ENCODE measurements at regions not wholly inside any gene's neighbourhood (a gene's known extent, or its start where the extent isn't known, plus 50 kb on each side); places are given as distances from the start of the nearest gene placed in this dataset.

DNA sequence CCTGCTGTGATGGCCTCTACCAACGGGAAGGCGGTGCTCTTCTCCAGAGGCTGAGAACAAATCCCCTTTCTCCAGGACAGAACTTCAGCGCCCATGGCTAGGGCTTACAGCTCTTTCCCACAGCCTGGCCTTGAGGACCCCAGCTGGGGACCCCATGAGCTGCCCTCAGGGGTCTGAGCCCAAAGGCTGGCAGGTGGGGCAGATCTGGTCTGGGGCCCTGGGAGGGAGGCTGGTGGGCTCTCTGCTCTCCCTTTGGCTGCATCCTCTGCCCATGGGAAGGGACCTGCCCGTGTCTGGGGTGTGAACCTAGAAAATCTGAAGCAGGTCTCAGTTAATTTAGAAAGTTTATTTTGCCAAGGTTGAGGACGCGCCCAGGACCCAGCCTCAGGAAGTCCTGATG lies 322.1 kb downstream of the ADGRD1 start:
- TF ChIP-seq, protein P1, sequence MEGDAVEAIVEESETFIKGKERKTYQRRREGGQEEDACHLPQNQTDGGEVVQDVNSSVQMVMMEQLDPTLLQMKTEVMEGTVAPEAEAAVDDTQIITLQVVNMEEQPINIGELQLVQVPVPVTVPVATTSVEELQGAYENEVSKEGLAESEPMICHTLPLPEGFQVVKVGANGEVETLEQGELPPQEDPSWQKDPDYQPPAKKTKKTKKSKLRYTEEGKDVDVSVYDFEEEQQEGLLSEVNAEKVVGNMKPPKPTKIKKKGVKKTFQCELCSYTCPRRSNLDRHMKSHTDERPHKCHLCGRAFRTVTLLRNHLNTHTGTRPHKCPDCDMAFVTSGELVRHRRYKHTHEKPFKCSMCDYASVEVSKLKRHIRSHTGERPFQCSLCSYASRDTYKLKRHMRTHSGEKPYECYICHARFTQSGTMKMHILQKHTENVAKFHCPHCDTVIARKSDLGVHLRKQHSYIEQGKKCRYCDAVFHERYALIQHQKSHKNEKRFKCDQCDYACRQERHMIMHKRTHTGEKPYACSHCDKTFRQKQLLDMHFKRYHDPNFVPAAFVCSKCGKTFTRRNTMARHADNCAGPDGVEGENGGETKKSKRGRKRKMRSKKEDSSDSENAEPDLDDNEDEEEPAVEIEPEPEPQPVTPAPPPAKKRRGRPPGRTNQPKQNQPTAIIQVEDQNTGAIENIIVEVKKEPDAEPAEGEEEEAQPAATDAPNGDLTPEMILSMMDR (IDR thresholded peaks at IDR 0.05), result no peak
- no peak for TF ChIP-seq POLR2A (IDR thresholded peaks at IDR 0.05)
